NB4 (cell line): ENCODE measurements at regions not wholly inside any gene's neighbourhood (a gene's known extent, or its start where the extent isn't known, plus 50 kb on each side); places are given as distances from the start of the nearest gene placed in this dataset.
A peak's percentile ranks its signal among the peaks of the same experiment; 100 is the strongest.

ENCODE experiments used
- DNase-seq: peaks from one replicate; pipeline ENCODE4 v3.0.0; 2010; ENCODE audit warnings: low read depth
- H3K4me3 ChIP-seq: one replicate; pipeline ENCODE4 v1.5.1; 2011; ENCODE audit warnings: mild to moderate bottlenecking, low read depth, low read length, moderate library complexity
- CTCF ChIP-seq: IDR thresholded peaks from one replicate; pipeline ENCODE4 v1.5.1; 2012; ENCODE audit warnings: low read depth, low read length
- MAX ChIP-seq: IDR thresholded peaks from 2 replicates; pipeline ENCODE4 v1.6.1; 2011; ENCODE audit warnings: low read depth, low read length
- MYC ChIP-seq: IDR thresholded peaks from 2 replicates; pipeline ENCODE4 v1.6.1; 2011; ENCODE audit warnings: low read depth, low read length
- POLR2A ChIP-seq: IDR thresholded peaks from 2 replicates; pipeline ENCODE4 v1.6.1; 2011; ENCODE audit warnings: mild to moderate bottlenecking; ENCODE audit not compliant: insufficient read length; ENCODE audit errors: extremely low read depth

- no peak for DNase-seq
- H3K4me3 ChIP-seq, result no peak overlapping the region
- no peak for TF ChIP-seq CTCF
- no peak for TF ChIP-seq MAX
- TF ChIP-seq MYC, result no peak
- TF ChIP-seq POLR2A, result no peak
Observed at GRCh38 chr6:40957616-40958492, 81.2 kb downstream of the UNC5CL start.

GRCh38 chr6:40956936-40957335, 82.1 kb downstream of the UNC5CL start:
- TF ChIP-seq POLR2A (no peak), MYC (no peak), CTCF (no peak), MAX (no peak)
- no peak for DNase-seq
- H3K4me3 ChIP-seq, result no peak overlapping the region

GRCh38 chr6:40955178-40955545, 83.9 kb downstream of the UNC5CL start:
- no peak for TF ChIP-seq MYC
- no peak for TF ChIP-seq POLR2A
- no peak for TF ChIP-seq MAX
- DNase-seq, result no peak
- H3K4me3 ChIP-seq, result no peak overlapping the region

- TF ChIP-seq POLR2A (no peak), MAX (0 out of 2 replicates have a peak, but pooled peaks have one; percentile 4)
- DNase-seq, result no peak
Observed at GRCh38 chr6:40954446-40955177, 84.4 kb downstream of the UNC5CL start.

GRCh38 chr6:40953486-40953885, 85.5 kb downstream of the UNC5CL start:
- DNase-seq, result no peak
- TF ChIP-seq MAX (no peak), CTCF (no peak), MYC (no peak), POLR2A (no peak)

More at GRCh38 chr6:40954446-40955177, 84.4 kb downstream of the UNC5CL start:
- no peak overlapping the region for H3K4me3 ChIP-seq

GRCh38 chr6:40950986-40951698, 87.9 kb downstream of the UNC5CL start:
- H3K4me3 ChIP-seq, result no peak overlapping the region
- DNase-seq, result no peak
- TF ChIP-seq POLR2A, result no peak
- TF ChIP-seq MAX, result no peak
- TF ChIP-seq CTCF, result no peak
- TF ChIP-seq MYC, result no peak

More at GRCh38 chr6:40953486-40953885, 85.5 kb downstream of the UNC5CL start:
- H3K4me3 ChIP-seq, result no peak overlapping the region
